IMR-90 (cell line): ENCODE measurements at regions not wholly inside any gene's neighbourhood (a gene's known extent, or its start where the extent isn't known, plus 50 kb on each side); places are given as distances from the start of the nearest gene placed in this dataset.
A peak's percentile ranks its signal among the peaks of the same experiment; 100 is the strongest.

Source experiments
- ATAC-seq: fragments of 200-7000 bp; cut with Tn5 transposase; 2 replicates; pipeline ENCODE4 v1.9.1; 2020; ENCODE audit warnings: low read depth, mild to moderate bottlenecking, moderate library complexity
- BruUV-seq: library from RNA; stranded (reverse); fragments of 400-500 nt; replicated peaks from 2 replicates; lab custom pipeline; 2021; lab: Mats Ljungman, UMichigan
- CTCF ChIA-PET: fragments of 300-600 bp; formaldehyde crosslinking; extraction: SDS; loops from one replicate; lab custom pipeline; 2021; ENCODE audit warnings: antibody characterized with exemption; lab: Yijun Ruan, JAX
- POLR2A ChIA-PET: fragments of 300-600 bp; sonication (Branson Sonifier 250); formaldehyde crosslinking; loops from one replicate; lab custom pipeline; 2022; ENCODE audit warnings: antibody characterized with exemption; ENCODE audit not compliant: unreplicated experiment; lab: Charles Lee
- DNase-seq: peaks from one replicate; pipeline ENCODE4 v3.0.0; 2013
- H2AFZ ChIP-seq: replicated peaks from 2 replicates; pipeline ENCODE3; 2013; ENCODE audit warnings: low read length, mild to moderate bottlenecking; ENCODE audit not compliant: poor library complexity
- H2AK5ac ChIP-seq: 2 replicates; pipeline ENCODE4 v1.6.1; 2013; ENCODE audit warnings: low read depth, low read length, inconsistent platforms
- H2AK9ac ChIP-seq: replicated peaks from 2 replicates; pipeline ENCODE3; 2013; ENCODE audit warnings: mild to moderate bottlenecking, low read depth, low read length, moderate library complexity; ENCODE audit not compliant: poor library complexity
- H2BK120ac ChIP-seq: 2 replicates; pipeline ENCODE4 v1.6.1; 2013; ENCODE audit warnings: low read depth, low read length, inconsistent platforms
- H2BK15ac ChIP-seq: 3 replicates; pipeline ENCODE4 v1.6.1; 2013; ENCODE audit warnings: low read depth, low read length, inconsistent platforms
- H2BK20ac ChIP-seq: 2 replicates; pipeline ENCODE4 v1.6.1; 2013; ENCODE audit warnings: low read depth, mild to moderate bottlenecking, inconsistent platforms, low read length, moderate library complexity
- H2BK5ac ChIP-seq: 2 replicates; pipeline ENCODE4 v1.6.1; 2013; ENCODE audit warnings: mild to moderate bottlenecking, low read depth, low read length, inconsistent platforms; ENCODE audit not compliant: poor library complexity, severe bottlenecking
- H3K14ac ChIP-seq: replicated peaks from 2 replicates; pipeline ENCODE4 v1.6.1; 2013; ENCODE audit warnings: low read depth, low read length, inconsistent platforms
- H3K18ac ChIP-seq: 2 replicates; pipeline ENCODE4 v1.6.1; 2013; ENCODE audit warnings: low read depth, low read length, control low read depth
- H3K23ac ChIP-seq: 2 replicates; pipeline ENCODE4 v1.6.1; 2013; ENCODE audit warnings: low read depth, low read length, inconsistent platforms
- H3K27ac ChIP-seq: 2 replicates; pipeline ENCODE4 v1.5.1; 2013; ENCODE audit warnings: mild to moderate bottlenecking, control low read depth, low read length; ENCODE audit not compliant: insufficient read depth
- H3K27me3 ChIP-seq: 2 replicates; pipeline ENCODE4 v1.6.1; 2013; ENCODE audit warnings: low read length; ENCODE audit not compliant: control insufficient read depth, insufficient read depth
- H3K36me3 ChIP-seq: 2 replicates; pipeline ENCODE4 v1.6.1; 2013; ENCODE audit warnings: low read length, mixed read lengths; ENCODE audit not compliant: control insufficient read depth, insufficient read depth
- H3K4ac ChIP-seq: 2 replicates; pipeline ENCODE4 v1.6.1; 2013; ENCODE audit warnings: low read depth, low read length, inconsistent platforms
- H3K4me1 ChIP-seq: 2 replicates; pipeline ENCODE4 v1.6.1; 2013; ENCODE audit warnings: low read length, mixed read lengths; ENCODE audit not compliant: control insufficient read depth, insufficient read depth
- H3K4me2 ChIP-seq: 2 replicates; pipeline ENCODE4 v1.6.1; 2013; ENCODE audit warnings: low read depth, mild to moderate bottlenecking, control low read depth, low read length, moderate library complexity
- H3K4me3 ChIP-seq: 2 replicates; pipeline ENCODE4 v1.5.1; 2013; ENCODE audit warnings: low read depth, mild to moderate bottlenecking, control low read depth, low read length, moderate library complexity; ENCODE audit not compliant: insufficient read depth
- H3K56ac ChIP-seq: 2 replicates; pipeline ENCODE4 v1.6.1; 2013; ENCODE audit warnings: low read length, inconsistent platforms; ENCODE audit not compliant: insufficient read depth; ENCODE audit errors: extremely low read depth
- H3K79me1 ChIP-seq, 2 experiments: 2 replicates each; pipeline ENCODE4 v1.6.1; 2013; ENCODE audit warnings: low read length in 2 of 2, inconsistent platforms in 1 of 2, low read depth in 1 of 2
- H3K9ac ChIP-seq: 2 replicates; pipeline ENCODE4 v1.6.1; 2013; ENCODE audit warnings: low read depth, low read length, control low read depth
- H3K9me1 ChIP-seq: 2 replicates; pipeline ENCODE4 v1.6.1; 2013; ENCODE audit warnings: low read length, inconsistent platforms; ENCODE audit not compliant: insufficient read depth
- H3K9me3 ChIP-seq: 2 replicates; pipeline ENCODE4 v1.6.1; 2013; ENCODE audit warnings: low read length; ENCODE audit not compliant: control insufficient read depth, insufficient read depth
- H4K20me1 ChIP-seq: 2 replicates; pipeline ENCODE4 v1.6.1; 2013; ENCODE audit warnings: low read length, inconsistent platforms; ENCODE audit not compliant: insufficient read depth
- H4K5ac ChIP-seq: 2 replicates; pipeline ENCODE4 v1.6.1; 2013; ENCODE audit warnings: mild to moderate bottlenecking, low read depth, low read length, control low read depth
- H4K8ac ChIP-seq, 2 experiments: 2 replicates each; pipeline ENCODE4 v1.6.1; 2013; ENCODE audit warnings: low read depth in 2 of 2, low read length in 2 of 2, control low read depth in 1 of 2, inconsistent platforms in 1 of 2
- H4K91ac ChIP-seq: 2 replicates; pipeline ENCODE4 v1.6.1; 2013; ENCODE audit warnings: low read depth, low read length, inconsistent platforms; ENCODE audit not compliant: insufficient read depth
- BHLHE40 ChIP-seq: fragments of 150-350 bp; IDR thresholded peaks from 2 replicates; pipeline ENCODE4 v1.6.1; 2016; ENCODE audit warnings: mild to moderate bottlenecking, low read depth, low read length
- CEBPB ChIP-seq: IDR thresholded peaks from 2 replicates; pipeline ENCODE4 v1.6.1; 2012; ENCODE audit warnings: low read depth, low read length, improper control_type of control experiment
- CHD1 ChIP-seq: IDR thresholded peaks from 2 replicates; pipeline ENCODE4 v1.6.1; 2012; ENCODE audit warnings: low read depth, low read length, improper control_type of control experiment
- FOS ChIP-seq: fragments of 150-350 bp; IDR thresholded peaks from 2 replicates; pipeline ENCODE4 v1.6.1; 2016; ENCODE audit warnings: low read depth, low read length
- MAFK ChIP-seq: IDR thresholded peaks from 2 replicates; pipeline ENCODE4 v1.6.1; 2012; ENCODE audit warnings: low read depth, low read length, improper control_type of control experiment
- MAZ ChIP-seq: IDR thresholded peaks from 2 replicates; pipeline ENCODE4 v1.6.1; 2012; ENCODE audit warnings: low read depth, mild to moderate bottlenecking, low read length, improper control_type of control experiment, moderate library complexity, borderline replicate concordance
- MXI1 ChIP-seq: IDR thresholded peaks from 2 replicates; pipeline ENCODE4 v1.6.1; 2012; ENCODE audit warnings: low read depth, mild to moderate bottlenecking, low read length, moderate library complexity, borderline replicate concordance
- NFE2L2 ChIP-seq: fragments of 150-350 bp; IDR thresholded peaks from 2 replicates; pipeline ENCODE4 v1.6.1; 2016; ENCODE audit warnings: low read depth, mild to moderate bottlenecking, low read length
- POLR2A ChIP-seq: IDR thresholded peaks from 2 replicates; pipeline ENCODE4 v1.6.1; 2012; ENCODE audit warnings: mild to moderate bottlenecking, low read depth, low read length
- RAD21 ChIP-seq: IDR thresholded peaks from 2 replicates; pipeline ENCODE4 v1.6.1; 2012; ENCODE audit warnings: low read length, improper control_type of control experiment
- RCOR1 ChIP-seq: IDR thresholded peaks from 2 replicates; pipeline ENCODE4 v1.6.1; 2012; ENCODE audit warnings: mild to moderate bottlenecking, low read length, improper control_type of control experiment; ENCODE audit not compliant: insufficient replicate concordance
- RFX5 ChIP-seq: IDR thresholded peaks from 2 replicates; pipeline ENCODE4 v1.8.0; 2012; ENCODE audit warnings: low read depth, mild to moderate bottlenecking, low read length, moderate library complexity
- SMC3 ChIP-seq: fragments of 150-350 bp; IDR thresholded peaks from 2 replicates; pipeline ENCODE4 v1.6.1; 2016; ENCODE audit warnings: low read depth, mild to moderate bottlenecking, antibody characterized with exemption, low read length, moderate library complexity
- WGBS, 2 experiments: methylation state at CpG; one replicate each; pipeline versions ENCODE4 v1.1.5 to v1.1.7; 2013; ENCODE audit warnings: missing lambda C conversion rate in 2 of 2; ENCODE audit not compliant: insufficient read length in 1 of 2; ENCODE audit errors: extremely low coverage in 2 of 2; 5-methylcytosine and 5-hydroxymethylcytosine counted together
- dilution Hi-C: fragments of 300-500 bp; cut with HindIII; formaldehyde crosslinking; loops from one replicate; pipeline ENCODE4 v1.14.3; 2018; ENCODE audit warnings: low sequenced_read_pairs; ENCODE audit not compliant: unreplicated experiment
- in situ Hi-C: fragments of 300-500 bp; cut with MboI; formaldehyde crosslinking; loops from 3 replicates; pipeline ENCODE4 v1.14.3; 2019; ENCODE audit warnings: low sequenced_read_pairs, inconsistent platforms, mixed read lengths
- intact Hi-C: fragments of 100-400 bp; cut with micrococcal nuclease; formaldehyde crosslinking; loops from 2 replicates; pipeline ENCODE4 v1.10.0; 2022
- TF ChIP-seq, protein P1 (sequence below): fragments of 150-350 bp; IDR thresholded peaks from 2 replicates; pipeline ENCODE4 v1.6.1; 2017; ENCODE audit warnings: mild to moderate bottlenecking, antibody characterized with exemption, low read length, low read depth
- TF ChIP-seq, protein P2 (sequence below): fragments of 150-350 bp; IDR thresholded peaks from 2 replicates; pipeline ENCODE4 v1.6.1; 2016; ENCODE audit warnings: low read depth, mild to moderate bottlenecking, low read length, moderate library complexity, borderline replicate concordance
- TF ChIP-seq, protein P3 (sequence below): conservative IDR thresholded peaks from 2 replicates; pipeline ENCODE4 v1.5.1; 2012; ENCODE audit warnings: mild to moderate bottlenecking, low read depth, low read length, improper control_type of control experiment

DNA sequence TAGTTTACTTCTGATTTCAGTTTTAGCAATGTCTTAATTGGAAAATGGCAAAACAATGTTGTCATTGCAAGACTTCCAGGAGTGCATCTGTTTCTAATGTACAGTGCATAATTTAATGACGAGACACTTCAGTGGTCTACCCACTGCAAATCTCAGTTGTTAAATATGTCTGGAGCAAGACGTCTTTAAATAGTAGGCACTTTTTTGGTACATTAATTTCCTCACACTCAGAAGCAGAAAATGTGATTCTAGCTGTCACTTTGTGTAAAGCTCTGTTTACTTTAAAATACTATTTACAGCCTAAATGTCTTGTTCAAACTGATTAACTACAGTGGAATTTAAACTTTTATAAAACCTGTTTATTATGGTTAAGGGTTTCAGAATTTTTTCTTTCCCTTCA is 815.5 kb downstream of the TLE1 start:
- no peak overlapping the region for H3K18ac ChIP-seq
- intact Hi-C loops (loop anchor here (5.0 kb wide), 1 partner anchor 813 kb away; the partner anchor contains the start of gene TLE1), dilution Hi-C loops (no loop called here), in situ Hi-C loops (no loop called here)
- H3K56ac ChIP-seq, result no peak overlapping the region
- H2BK5ac ChIP-seq, result peak overlapping the region; percentile 46
- no peak overlapping the region for H3K23ac ChIP-seq
- H2BK120ac ChIP-seq, result no peak overlapping the region
- H2AK5ac ChIP-seq, result no peak overlapping the region
- no peak overlapping the region for H2BK15ac ChIP-seq
- H4K91ac ChIP-seq, result no peak overlapping the region
- POLR2A ChIA-PET, result no interaction called here
- H3K36me3 ChIP-seq, result no peaks in the 10 kb centered on the region
- H3K27ac ChIP-seq, result no peak overlapping the region
- no peak overlapping the region for H3K4ac ChIP-seq
- peak overlapping the region; percentile 65; the same call in 1 of the 2 replicates for H3K4me2 ChIP-seq
- DNase-seq, result peak; percentile 65
- H3K9ac ChIP-seq, result no peak overlapping the region
- H3K4me1 ChIP-seq, result no peaks in the 10 kb centered on the region; the same call in 1 of the 2 replicates
- no peaks in the 10 kb centered on the region for H4K20me1 ChIP-seq
- H3K27me3 ChIP-seq, result no peaks in the 10 kb centered on the region
- no TSS peak for BruUV-seq
- no peak; the same call in none of the 2 replicates for ATAC-seq
- TF ChIP-seq, protein P1, sequence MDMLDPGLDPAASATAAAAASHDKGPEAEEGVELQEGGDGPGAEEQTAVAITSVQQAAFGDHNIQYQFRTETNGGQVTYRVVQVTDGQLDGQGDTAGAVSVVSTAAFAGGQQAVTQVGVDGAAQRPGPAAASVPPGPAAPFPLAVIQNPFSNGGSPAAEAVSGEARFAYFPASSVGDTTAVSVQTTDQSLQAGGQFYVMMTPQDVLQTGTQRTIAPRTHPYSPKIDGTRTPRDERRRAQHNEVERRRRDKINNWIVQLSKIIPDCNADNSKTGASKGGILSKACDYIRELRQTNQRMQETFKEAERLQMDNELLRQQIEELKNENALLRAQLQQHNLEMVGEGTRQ, result no peak
- TF ChIP-seq BHLHE40 (no peak), MAFK (no peak), NFE2L2 (no peak), SMC3 (no peak), FOS (no peak), MXI1 (no peak), RAD21 (no peak), CEBPB (no peak), CHD1 (no peak), MAZ (no peak), RFX5 (no peak), POLR2A (no peak), RCOR1 (no peak)
- TF ChIP-seq, protein P2, sequence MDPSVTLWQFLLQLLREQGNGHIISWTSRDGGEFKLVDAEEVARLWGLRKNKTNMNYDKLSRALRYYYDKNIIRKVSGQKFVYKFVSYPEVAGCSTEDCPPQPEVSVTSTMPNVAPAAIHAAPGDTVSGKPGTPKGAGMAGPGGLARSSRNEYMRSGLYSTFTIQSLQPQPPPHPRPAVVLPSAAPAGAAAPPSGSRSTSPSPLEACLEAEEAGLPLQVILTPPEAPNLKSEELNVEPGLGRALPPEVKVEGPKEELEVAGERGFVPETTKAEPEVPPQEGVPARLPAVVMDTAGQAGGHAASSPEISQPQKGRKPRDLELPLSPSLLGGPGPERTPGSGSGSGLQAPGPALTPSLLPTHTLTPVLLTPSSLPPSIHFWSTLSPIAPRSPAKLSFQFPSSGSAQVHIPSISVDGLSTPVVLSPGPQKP, result no peak
- TF ChIP-seq, protein P3, sequence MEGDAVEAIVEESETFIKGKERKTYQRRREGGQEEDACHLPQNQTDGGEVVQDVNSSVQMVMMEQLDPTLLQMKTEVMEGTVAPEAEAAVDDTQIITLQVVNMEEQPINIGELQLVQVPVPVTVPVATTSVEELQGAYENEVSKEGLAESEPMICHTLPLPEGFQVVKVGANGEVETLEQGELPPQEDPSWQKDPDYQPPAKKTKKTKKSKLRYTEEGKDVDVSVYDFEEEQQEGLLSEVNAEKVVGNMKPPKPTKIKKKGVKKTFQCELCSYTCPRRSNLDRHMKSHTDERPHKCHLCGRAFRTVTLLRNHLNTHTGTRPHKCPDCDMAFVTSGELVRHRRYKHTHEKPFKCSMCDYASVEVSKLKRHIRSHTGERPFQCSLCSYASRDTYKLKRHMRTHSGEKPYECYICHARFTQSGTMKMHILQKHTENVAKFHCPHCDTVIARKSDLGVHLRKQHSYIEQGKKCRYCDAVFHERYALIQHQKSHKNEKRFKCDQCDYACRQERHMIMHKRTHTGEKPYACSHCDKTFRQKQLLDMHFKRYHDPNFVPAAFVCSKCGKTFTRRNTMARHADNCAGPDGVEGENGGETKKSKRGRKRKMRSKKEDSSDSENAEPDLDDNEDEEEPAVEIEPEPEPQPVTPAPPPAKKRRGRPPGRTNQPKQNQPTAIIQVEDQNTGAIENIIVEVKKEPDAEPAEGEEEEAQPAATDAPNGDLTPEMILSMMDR, result no peak
- H2BK20ac ChIP-seq, result no peak overlapping the region
- no peaks in the 10 kb centered on the region for H3K9me3 ChIP-seq
- no peak overlapping the region for H3K4me3 ChIP-seq
- H4K8ac ChIP-seq, result no peak overlapping the region
- H2AFZ ChIP-seq, result no peak overlapping the region
- no peak overlapping the region for H4K5ac ChIP-seq
- H2AK9ac ChIP-seq, result no peak overlapping the region
- H3K9me1 ChIP-seq, result no peaks in the 10 kb centered on the region
- H3K79me1 ChIP-seq, result no peaks in the 10 kb centered on the region
- no peak overlapping the region for H3K14ac ChIP-seq
- WGBS, 2 experiments, result no CpG with 5 or more reads among the region's 2 CpGs
- CTCF ChIA-PET, result interaction anchor here (0.8 kb wide), 1 partner anchor 10 kb away, joined by 3 read pairs; no protein-coding TSS in a partner anchor
